ENCODE measurements at regions not wholly inside any gene's neighbourhood (a gene's known extent, or its start where the extent isn't known, plus 50 kb on each side); places are given as distances from the start of the nearest gene placed in this dataset.

DNA sequence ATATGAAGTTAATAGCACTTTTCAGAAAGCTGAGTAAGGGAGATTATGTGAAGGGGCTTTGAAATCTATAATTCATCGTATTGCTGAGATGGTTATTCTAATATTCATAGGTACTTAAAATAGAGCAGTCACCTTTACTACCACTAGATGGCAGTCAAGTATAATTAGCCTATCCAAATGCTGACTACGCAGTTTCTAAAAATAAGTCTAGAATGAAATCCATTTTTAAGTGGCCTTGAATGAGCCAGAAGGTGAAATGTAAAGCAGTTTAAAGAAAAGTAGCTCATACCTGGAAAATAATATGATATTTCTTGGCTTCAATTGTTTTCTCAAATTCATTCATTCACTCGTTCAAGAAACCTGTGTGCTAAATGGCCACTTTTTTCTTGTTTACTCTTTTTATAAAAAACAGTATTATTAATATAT, 1277.1 kb downstream of the GATA3 start:
- Histone ChIP-seq H3K27ac (ENCODE audit: control insufficient read depth, insufficient read depth) (no peak overlapping the region), H3K9ac (ENCODE audit: control insufficient read depth, insufficient read depth, low read length) (no peak overlapping the region), H2AFZ (ENCODE audit: control insufficient read depth, low read depth, low read length) (no peak overlapping the region), H3K4me2 (ENCODE audit: control insufficient read depth, insufficient read depth) (no peak overlapping the region), H3K79me2 (ENCODE audit: control insufficient read depth, insufficient read depth, low read length) (no peaks in the 10 kb centered on the region), H4K20me1 (ENCODE audit: control insufficient read depth, insufficient read depth) (no peaks in the 10 kb centered on the region), H3K4me1 (ENCODE audit: control insufficient read depth, insufficient read depth, low read length) (no peaks in the 10 kb centered on the region), H3K4me3 (no peak overlapping the region), H3K36me3 (ENCODE audit: control insufficient read depth in 2 of 2, insufficient read depth in 2 of 2, low read length in 1 of 2) (no peaks in the 10 kb centered on the region), H3K9me3 (replicated peaks; ENCODE audit: control insufficient read depth, insufficient read depth, low read length) (no peaks in the 10 kb centered on the region), H3K27me3 (replicated peaks in 1 of 2; ENCODE audit: control insufficient read depth in 2 of 2, insufficient read depth in 2 of 2, low read length in 1 of 2) (no peaks in the 10 kb centered on the region)
- ChIA-PET SMC1A (ENCODE audit: uncharacterized antibody, unreplicated experiment) (interaction anchor here (0.8 to 1.8 kb wide), 2 partner anchors 9 to 19 kb away, joined by 3 to 4 read pairs; no protein-coding TSS in a partner anchor), CTCF (interaction anchor here (0.6 to 3.1 kb wide), 9 partner anchors 9 to 1397 kb away, joined by 3 to 17 read pairs (median 3); no protein-coding TSS in a partner anchor), POLR2A (no interaction called here), RAD21 (ENCODE audit: unreplicated experiment) (interaction anchor here (0.6 kb wide), 2 partner anchors 94 to 440 kb away, joined by 3 read pairs; no protein-coding TSS in a partner anchor)
- BruUV-seq (replicated peaks), result no TSS peak
- intact Hi-C loops (cut with micrococcal nuclease; ENCODE audit: unreplicated experiment), result loop anchor here (1.0 to 10.0 kb wide), 2 partner anchors 1346 to 1703 kb away; no protein-coding TSS in a partner anchor
- 17% methylated on average over 3 of the region's 3 CpGs for WGBS (ENCODE audit: insufficient coverage, insufficient replicate concordance, low lambda C conversion rate, missing lambda C conversion rate)
- in situ Hi-C loops (cut with MboI), result loop anchor here (5.0 to 25.0 kb wide), 2 partner anchors 1346 to 1706 kb away; no protein-coding TSS in a partner anchor
- FAIRE-seq (no peak), DNase-seq (ENCODE audit: low read depth, low spot score) (no peak), ATAC-seq (peak; percentile 79)
- TF ChIP-seq ZNF274 (IDR thresholded peaks at IDR 0.05; ENCODE audit: insufficient read depth, insufficient read length), result no peak
- no peak for TF ChIP-seq ZBTB33 (IDR thresholded peaks at IDR 0.05)
- no peak for TF ChIP-seq EED (IDR thresholded peaks at IDR 0.05; ENCODE audit: low read depth)
- TF ChIP-seq ETV6 (conservative IDR thresholded peaks at IDR 0.05 in 1 of 2, IDR thresholded peaks at IDR 0.05 in 1 of 2; ENCODE audit: borderline replicate concordance in 1 of 2, low read depth in 1 of 2), result no peak
- TF ChIP-seq IKZF2 (IDR thresholded peaks at IDR 0.05), result no peak
- TF ChIP-seq HDGF (IDR thresholded peaks at IDR 0.05), result no peak
- no peak for TF ChIP-seq ATF3 (IDR thresholded peaks at IDR 0.05; ENCODE audit: borderline replicate concordance, extremely low read depth, low read depth, low read length)
- TF ChIP-seq RAD21 (IDR thresholded peaks at IDR 0.05; ENCODE audit: insufficient read depth, low read depth, low read length), result peak; percentile 78
- peak; percentile 98 for TF ChIP-seq MEF2A (IDR thresholded peaks at IDR 0.05; ENCODE audit: insufficient read depth, low read depth, low read length)
- TF ChIP-seq SMC3 (IDR thresholded peaks at IDR 0.05; ENCODE audit: borderline replicate concordance, low read length), result peak; percentile 52; the same call in 1 of the 2 replicates
- no peak for TF ChIP-seq IKZF1 (conservative IDR thresholded peaks at IDR 0.05)
- no peak for TF ChIP-seq HDAC6 (IDR thresholded peaks at IDR 0.05; ENCODE audit: unreplicated experiment)
- TF ChIP-seq ZNF592 (IDR thresholded peaks at IDR 0.05), result 0 out of 2 replicates have a peak, but pooled peaks have one; percentile 69
- TF ChIP-seq MEF2B (IDR thresholded peaks at IDR 0.05; ENCODE audit: partially characterized antibody, poor library complexity, severe bottlenecking), result peak; percentile 77
- peak; percentile 76 for TF ChIP-seq ZNF24 (IDR thresholded peaks at IDR 0.05)
- TF ChIP-seq, protein P1, sequence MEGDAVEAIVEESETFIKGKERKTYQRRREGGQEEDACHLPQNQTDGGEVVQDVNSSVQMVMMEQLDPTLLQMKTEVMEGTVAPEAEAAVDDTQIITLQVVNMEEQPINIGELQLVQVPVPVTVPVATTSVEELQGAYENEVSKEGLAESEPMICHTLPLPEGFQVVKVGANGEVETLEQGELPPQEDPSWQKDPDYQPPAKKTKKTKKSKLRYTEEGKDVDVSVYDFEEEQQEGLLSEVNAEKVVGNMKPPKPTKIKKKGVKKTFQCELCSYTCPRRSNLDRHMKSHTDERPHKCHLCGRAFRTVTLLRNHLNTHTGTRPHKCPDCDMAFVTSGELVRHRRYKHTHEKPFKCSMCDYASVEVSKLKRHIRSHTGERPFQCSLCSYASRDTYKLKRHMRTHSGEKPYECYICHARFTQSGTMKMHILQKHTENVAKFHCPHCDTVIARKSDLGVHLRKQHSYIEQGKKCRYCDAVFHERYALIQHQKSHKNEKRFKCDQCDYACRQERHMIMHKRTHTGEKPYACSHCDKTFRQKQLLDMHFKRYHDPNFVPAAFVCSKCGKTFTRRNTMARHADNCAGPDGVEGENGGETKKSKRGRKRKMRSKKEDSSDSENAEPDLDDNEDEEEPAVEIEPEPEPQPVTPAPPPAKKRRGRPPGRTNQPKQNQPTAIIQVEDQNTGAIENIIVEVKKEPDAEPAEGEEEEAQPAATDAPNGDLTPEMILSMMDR (IDR thresholded peaks at IDR 0.05 in 2 of 3, conservative IDR thresholded peaks at IDR 0.05 in 1 of 3; ENCODE audit: control insufficient read depth in 2 of 3, extremely low read depth in 1 of 3, insufficient read depth in 1 of 3, low read depth in 3 of 3, low read length in 3 of 3), result peak; percentile 59 to 78 (median 66)
